HG02588 (cell line): ENCODE measurements at regions not wholly inside any gene's neighbourhood (a gene's known extent, or its start where the extent isn't known, plus 50 kb on each side); places are given as distances from the start of the nearest gene placed in this dataset.
"Not testable (repeated sequence)": the region's sequence is repeated elsewhere in the genome, so short reads cannot be mapped to it uniquely, and the experiment has no call there.

ENCODE experiments used
- ATAC-seq: cut with Tn5 transposase; IDR thresholded peaks from one replicate; pipeline ENCODE4 v1.9.1; 2021; ENCODE audit warnings: mild to moderate bottlenecking, moderate library complexity; ENCODE audit not compliant: unreplicated experiment

DNA sequence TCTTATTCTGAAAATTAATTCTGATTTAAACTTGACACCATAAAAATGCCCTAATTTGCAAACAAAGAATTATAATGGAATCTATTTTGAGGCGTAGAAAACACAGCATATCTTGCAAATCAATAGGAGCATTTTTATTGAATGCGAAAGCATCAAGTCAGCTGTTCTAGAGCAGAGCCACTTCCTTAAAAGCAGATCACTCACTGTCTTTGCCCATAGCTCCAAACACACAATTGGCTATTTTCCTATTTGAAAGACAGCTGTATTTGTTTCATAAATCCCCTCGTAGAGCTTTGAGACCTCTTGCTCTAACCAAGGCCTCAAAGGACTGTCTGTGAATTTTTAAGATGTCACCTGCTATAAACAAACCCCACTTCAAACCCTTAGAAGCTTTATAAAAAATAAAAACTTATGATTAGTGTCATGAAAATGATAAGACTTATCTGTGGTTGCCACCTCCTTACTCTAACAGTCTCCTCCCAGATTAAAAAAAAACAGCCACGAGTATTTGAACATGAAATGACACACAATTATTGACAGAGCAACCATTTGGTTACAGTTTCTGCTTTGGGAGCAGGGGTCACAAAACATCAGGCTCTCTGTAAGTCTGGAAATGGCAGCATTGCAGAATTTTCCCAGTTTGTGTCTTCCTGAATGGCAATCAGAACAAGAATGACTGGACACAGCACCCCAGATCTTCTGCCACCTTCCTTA lies 75.6 kb upstream of the RASEF start:
- ATAC-seq, result no peak

- ATAC-seq, result no peak
Measured at GRCh38 chr9:83133316-83133715, 70.4 kb upstream of the RASEF start.

GRCh38 chr9:83132768-83133167 lies 69.8 kb upstream of the RASEF start:
- ATAC-seq, result no peak

DNA sequence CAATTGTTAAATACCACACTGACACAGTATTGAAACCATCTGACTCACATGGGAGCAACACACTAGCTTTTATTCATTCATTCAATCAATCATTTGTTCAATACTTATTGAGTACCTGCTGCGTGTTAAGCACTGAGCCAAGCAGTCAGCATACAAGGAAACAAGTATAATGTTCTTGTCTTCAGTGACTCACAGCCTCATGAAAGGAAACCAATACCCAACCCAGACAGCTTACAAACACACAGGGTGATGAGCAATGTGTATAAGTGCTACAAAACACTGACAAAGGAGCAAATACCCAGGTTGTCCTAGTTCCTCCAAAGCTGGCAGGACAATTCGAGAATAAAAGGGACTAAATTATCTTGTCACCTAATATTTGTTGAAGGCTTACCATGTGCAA lies 67.6 kb upstream of the RASEF start:
- ATAC-seq, result no peak

GRCh38 chr9:83125671-83126070 lies 62.7 kb upstream of the RASEF start:
- ATAC-seq, result no peak

DNA sequence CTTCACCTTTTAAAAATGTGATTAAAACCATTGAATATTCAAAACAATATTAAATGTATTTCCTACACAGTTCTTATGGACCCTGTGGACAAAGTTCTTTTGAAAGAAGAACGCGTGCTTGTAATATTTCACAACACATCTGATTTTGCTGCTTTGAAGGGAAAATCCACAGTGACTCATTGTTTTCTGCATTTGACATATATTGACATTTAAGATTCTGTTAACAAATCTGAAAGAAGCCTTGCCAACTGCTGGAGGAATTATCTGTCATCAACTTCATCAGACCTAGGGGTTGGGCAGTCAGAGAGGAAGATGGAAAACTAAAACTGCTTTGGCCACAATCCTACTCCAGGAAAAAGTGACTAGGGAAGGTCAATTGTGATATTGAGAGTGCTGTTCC lies 56.9 kb upstream of the RASEF start:
- no peak for ATAC-seq

- no peak for ATAC-seq
Measured at GRCh38 chr9:83116026-83116425, 53.1 kb upstream of the RASEF start.

- not testable (repeated sequence) for ATAC-seq
Measured at GRCh38 chr9:83113445-83113844, 50.5 kb upstream of the RASEF start.
